Vagina (tissue), 2 donors: ENCODE measurements at regions not wholly inside any gene's neighbourhood (a gene's known extent, or its start where the extent isn't known, plus 50 kb on each side); places are given as distances from the start of the nearest gene placed in this dataset.
"Not testable (repeated sequence)": the region's sequence is repeated elsewhere in the genome, so short reads cannot be mapped to it uniquely, and the experiment has no call there.

Source experiments
- POLR2A ChIP-seq, 2 donors: fragments of 450-650 bp; IDR thresholded peaks; one replicate each; pipeline ENCODE4 v1.6.1; 2017; ENCODE audit warnings: antibody characterized with exemption in 2 of 2, mild to moderate bottlenecking in 2 of 2, moderate library complexity in 2 of 2
- POLR2AphosphoS5 ChIP-seq, 2 donors: sonication (generic); formaldehyde crosslinking; IDR thresholded peaks; one replicate each; pipeline ENCODE4 v1.9.0; 2017; ENCODE audit warnings: antibody characterized with exemption in 2 of 2, mild to moderate bottlenecking in 2 of 2, low read depth in 1 of 2; ENCODE audit not compliant: insufficient read depth in 1 of 2
- TF ChIP-seq, protein P1 (sequence below), 3 experiments: fragments of 450-650 bp in 2 of 3; fragments of 200-600 bp in 1 of 3; sonication (generic) in 1 of 3; IDR thresholded peaks; one replicate each; pipeline ENCODE4 v1.5.1; 2017 to 2019; ENCODE audit warnings: antibody characterized with exemption in 3 of 3, mild to moderate bottlenecking in 2 of 3, moderate library complexity in 2 of 3

DNA sequence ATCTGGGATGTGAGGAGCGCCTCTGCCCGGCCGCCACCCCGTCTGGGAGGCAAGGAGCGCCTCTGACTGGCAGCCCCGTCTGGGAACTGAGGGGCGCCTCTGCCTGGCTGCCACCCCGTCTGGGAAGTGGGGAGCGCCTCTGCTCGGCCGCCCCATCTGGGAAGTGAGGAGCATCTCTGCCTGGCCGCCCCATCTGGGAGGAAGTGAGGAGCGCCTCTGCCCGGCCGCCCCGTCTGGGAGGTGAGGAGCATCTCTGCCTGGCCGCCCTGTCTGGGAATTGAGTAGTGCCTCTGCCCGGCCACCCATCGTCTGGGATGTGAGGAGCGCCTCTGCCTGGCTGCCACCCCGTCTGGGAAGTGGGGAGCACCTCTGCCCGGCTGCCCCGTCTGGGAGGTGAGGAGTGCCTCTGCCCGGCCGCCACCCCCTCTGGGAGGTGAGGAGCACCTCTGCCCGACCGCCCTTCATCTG lies 481.5 kb upstream of the GNPDA2 start:
- TF ChIP-seq, protein P1, sequence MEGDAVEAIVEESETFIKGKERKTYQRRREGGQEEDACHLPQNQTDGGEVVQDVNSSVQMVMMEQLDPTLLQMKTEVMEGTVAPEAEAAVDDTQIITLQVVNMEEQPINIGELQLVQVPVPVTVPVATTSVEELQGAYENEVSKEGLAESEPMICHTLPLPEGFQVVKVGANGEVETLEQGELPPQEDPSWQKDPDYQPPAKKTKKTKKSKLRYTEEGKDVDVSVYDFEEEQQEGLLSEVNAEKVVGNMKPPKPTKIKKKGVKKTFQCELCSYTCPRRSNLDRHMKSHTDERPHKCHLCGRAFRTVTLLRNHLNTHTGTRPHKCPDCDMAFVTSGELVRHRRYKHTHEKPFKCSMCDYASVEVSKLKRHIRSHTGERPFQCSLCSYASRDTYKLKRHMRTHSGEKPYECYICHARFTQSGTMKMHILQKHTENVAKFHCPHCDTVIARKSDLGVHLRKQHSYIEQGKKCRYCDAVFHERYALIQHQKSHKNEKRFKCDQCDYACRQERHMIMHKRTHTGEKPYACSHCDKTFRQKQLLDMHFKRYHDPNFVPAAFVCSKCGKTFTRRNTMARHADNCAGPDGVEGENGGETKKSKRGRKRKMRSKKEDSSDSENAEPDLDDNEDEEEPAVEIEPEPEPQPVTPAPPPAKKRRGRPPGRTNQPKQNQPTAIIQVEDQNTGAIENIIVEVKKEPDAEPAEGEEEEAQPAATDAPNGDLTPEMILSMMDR (IDR thresholded peaks at IDR 0.05): not testable (repeated sequence)
- not testable (repeated sequence) for TF ChIP-seq POLR2A (IDR thresholded peaks at IDR 0.05); POLR2AphosphoS5 (IDR thresholded peaks at IDR 0.05; ENCODE audit: insufficient read depth in 1 of 2, low read depth in 1 of 2)
